Activated CD4-positive, alpha-beta T cell treated with anti-CD3 and anti-CD28 coated beads, Interleukin-2, Interleukin-6, amounts not matched to agents 100 ng/mL and 50 ng/mL, durations not matched to agents 16 hours and 8 hours (primary cell): ENCODE measurements at regions not wholly inside any gene's neighbourhood (a gene's known extent, or its start where the extent isn't known, plus 50 kb on each side); places are given as distances from the start of the nearest gene placed in this dataset.
A peak's percentile ranks its signal among the peaks of the same experiment; 100 is the strongest.

Experiments
- DNase-seq: peaks from one replicate; pipeline ENCODE4 v3.0.0-alpha.2; 2020

- DNase-seq, result no peak
These were observed 287.4 kb upstream of the FMN2 start for GRCh38 chr1:239804266-239804665.

GRCh38 chr1:239805042-239805441 lies 286.6 kb upstream of the FMN2 start:
- no peak for DNase-seq

- no peak for DNase-seq
These were observed 285.6 kb upstream of the FMN2 start for GRCh38 chr1:239805851-239806772.

- DNase-seq, result no peak
These were observed 284.8 kb upstream of the FMN2 start for GRCh38 chr1:239806897-239807296.

- DNase-seq, result no peak
These were observed 284.3 kb upstream of the FMN2 start for GRCh38 chr1:239807361-239807760.

GRCh38 chr1:239810061-239810481 lies 281.6 kb upstream of the FMN2 start:
- no peak for DNase-seq

GRCh38 chr1:239811211-239811885 lies 280.3 kb upstream of the FMN2 start:
- peak; percentile 67 for DNase-seq

GRCh38 chr1:239812580-239812979 lies 279.1 kb upstream of the FMN2 start:
- DNase-seq, result no peak

- DNase-seq, result peak; percentile 86
These were observed 277.3 kb upstream of the FMN2 start for GRCh38 chr1:239814306-239814881.

GRCh38 chr1:239815074-239815473 lies 276.6 kb upstream of the FMN2 start:
- DNase-seq, result peak; percentile 78

GRCh38 chr1:239816081-239816782 lies 275.5 kb upstream of the FMN2 start:
- DNase-seq, result no peak

- DNase-seq, result peak; percentile 25
These were observed 274.4 kb upstream of the FMN2 start for GRCh38 chr1:239817276-239817675.

- no peak for DNase-seq
These were observed 273.9 kb upstream of the FMN2 start for GRCh38 chr1:239817801-239818200.

- peak; percentile 23 for DNase-seq
These were observed 272.6 kb upstream of the FMN2 start for GRCh38 chr1:239819096-239819495.

GRCh38 chr1:239819756-239820250 lies 271.9 kb upstream of the FMN2 start:
- no peak for DNase-seq

GRCh38 chr1:239823852-239824251 lies 267.8 kb upstream of the FMN2 start:
- DNase-seq, result no peak

GRCh38 chr1:239826211-239826610 lies 265.5 kb upstream of the FMN2 start:
- DNase-seq, result peak; percentile 55

GRCh38 chr1:239826736-239827135 lies 264.9 kb upstream of the FMN2 start:
- DNase-seq, result no peak

- no peak for DNase-seq
These were observed 262.1 kb upstream of the FMN2 start for GRCh38 chr1:239829535-239829934.

GRCh38 chr1:239831577-239832355 lies 259.9 kb upstream of the FMN2 start:
- no peak for DNase-seq

GRCh38 chr1:239833723-239834122 lies 258.0 kb upstream of the FMN2 start:
- DNase-seq, result no peak

GRCh38 chr1:239835946-239836440 lies 255.7 kb upstream of the FMN2 start:
- DNase-seq, result no peak
